GM21717 (cell line): ENCODE measurements at regions not wholly inside any gene's neighbourhood (a gene's known extent, or its start where the extent isn't known, plus 50 kb on each side); places are given as distances from the start of the nearest gene placed in this dataset.

ENCODE experiments used
- ATAC-seq: cut with Tn5 transposase; IDR thresholded peaks from one replicate; pipeline ENCODE4 v1.9.1; 2021; ENCODE audit warnings: mild to moderate bottlenecking, moderate library complexity; ENCODE audit not compliant: unreplicated experiment

- no peak for ATAC-seq
Measured at GRCh38 chr4:54493862-54494261, 163.9 kb upstream of the KIT start.

- no peak for ATAC-seq
Measured at GRCh38 chr4:54495091-54495490, 162.7 kb upstream of the KIT start.

- ATAC-seq = no peak
Measured at GRCh38 chr4:54495641-54496040, 162.1 kb upstream of the KIT start.

GRCh38 chr4:54496412-54496811, 161.3 kb upstream of the KIT start:
- no peak for ATAC-seq

DNA sequence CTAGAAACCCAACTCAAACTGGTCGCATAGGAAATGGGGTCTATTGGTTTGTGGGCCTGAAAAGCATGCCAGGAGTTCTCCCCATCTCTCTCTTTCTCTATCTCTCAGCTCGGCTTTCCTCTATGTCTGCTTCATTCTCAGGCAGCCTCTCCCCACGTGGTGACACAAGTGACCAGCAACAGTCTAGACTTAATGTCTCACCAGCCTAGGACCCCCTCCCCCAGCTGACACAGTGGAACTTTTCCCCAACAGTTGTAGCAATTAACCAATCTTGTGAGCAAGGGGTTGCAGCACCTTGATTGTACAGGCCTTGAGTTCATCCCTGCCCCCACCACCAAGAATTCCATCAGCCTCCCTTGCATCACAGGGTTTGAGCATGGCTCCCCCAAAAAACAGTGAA, 159.8 kb upstream of the KIT start:
- ATAC-seq = no peak

DNA sequence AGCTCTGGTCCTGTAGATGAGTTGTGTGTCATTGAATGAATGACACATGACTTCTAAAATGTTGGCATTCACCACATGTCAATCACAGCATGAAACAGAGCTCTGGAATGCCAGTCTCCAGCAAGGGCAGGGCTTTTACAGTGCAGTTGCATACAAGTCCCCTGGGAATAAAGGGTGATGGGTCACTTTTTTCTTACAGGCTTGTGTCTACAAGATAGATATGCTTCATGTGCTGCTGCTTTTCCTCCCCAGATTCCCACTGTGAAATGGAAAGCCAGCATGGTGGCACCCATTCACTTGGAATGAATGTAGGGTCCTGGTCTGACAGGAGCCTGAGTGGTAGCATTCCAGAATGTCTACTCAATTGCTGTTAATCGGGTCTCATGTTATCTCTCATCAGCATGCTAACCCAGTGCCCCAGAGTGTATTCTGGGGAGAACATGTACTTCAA, 159.1 kb upstream of the KIT start:
- ATAC-seq = no peak

DNA sequence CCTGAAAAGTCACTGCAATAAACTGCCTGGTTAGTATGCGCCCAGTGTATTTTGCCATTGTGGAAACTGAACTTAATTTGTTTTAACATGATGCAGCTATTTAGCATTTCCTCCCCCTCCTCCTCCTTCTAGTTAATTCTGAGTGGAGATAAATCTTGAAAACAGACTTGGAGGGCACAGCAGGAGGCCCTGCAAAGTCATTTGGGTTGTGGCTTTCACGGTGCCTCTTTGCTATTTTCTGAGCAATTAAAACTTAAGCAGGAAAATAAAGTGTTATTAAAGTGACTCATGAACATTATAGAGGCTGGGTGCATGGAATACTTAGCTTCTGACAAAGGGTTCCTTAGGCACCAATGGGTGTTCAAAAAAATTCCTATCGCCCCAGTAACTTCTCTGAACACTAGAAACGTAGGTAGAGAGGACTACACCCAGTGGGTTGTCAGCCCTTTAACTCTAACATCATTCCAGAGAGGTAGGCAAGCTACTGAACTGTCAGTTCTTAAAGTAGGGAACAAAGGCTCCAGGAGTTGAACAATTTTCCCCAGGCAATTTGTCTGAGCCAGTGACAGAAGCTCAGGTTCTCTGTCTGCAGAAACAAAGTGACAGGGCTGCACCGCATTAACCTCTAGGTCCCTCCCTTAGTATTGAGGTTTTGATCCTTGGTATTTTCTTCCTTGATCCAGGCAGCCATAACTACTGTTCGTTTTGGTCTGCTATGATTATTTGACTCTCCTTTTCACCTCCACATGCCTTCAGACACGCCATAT, 158.3 kb upstream of the KIT start:
- ATAC-seq = no peak

DNA sequence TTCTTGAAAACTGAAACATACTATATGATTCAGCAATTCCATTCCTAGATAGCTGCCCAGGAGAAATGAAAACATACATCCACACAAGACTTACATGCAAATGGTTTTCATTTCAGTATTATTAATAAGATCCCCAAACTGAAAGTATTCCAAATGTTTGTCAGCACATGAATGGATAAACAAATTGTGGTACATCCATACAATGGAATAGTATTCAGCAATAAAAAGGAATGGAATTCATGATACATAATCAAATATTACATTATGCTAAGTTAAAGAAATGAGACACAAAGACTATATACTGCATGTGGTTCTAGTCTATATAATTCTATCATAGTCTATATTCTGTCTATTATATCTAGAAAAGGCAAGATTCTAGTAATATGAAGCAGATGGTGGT, 152.4 kb upstream of the KIT start:
- no peak for ATAC-seq

DNA sequence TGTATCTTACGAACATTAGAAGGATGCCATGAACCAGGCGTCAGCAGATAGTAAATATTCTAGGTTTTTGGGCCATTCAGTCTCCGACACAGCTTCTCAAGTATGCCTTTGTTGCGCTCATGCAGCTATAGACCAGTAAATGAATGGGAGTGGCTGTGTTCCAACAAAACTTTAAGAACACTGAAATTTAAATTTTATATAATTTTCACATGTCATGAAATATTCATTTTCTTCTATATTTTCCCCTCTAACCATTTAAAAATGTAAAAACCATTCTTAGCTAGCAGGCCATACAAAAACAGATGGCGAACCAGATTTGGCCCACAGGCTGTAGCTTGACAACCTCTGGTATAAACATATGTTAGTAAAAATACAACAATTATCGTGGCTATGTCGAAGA, 151.8 kb upstream of the KIT start:
- no peak for ATAC-seq

DNA sequence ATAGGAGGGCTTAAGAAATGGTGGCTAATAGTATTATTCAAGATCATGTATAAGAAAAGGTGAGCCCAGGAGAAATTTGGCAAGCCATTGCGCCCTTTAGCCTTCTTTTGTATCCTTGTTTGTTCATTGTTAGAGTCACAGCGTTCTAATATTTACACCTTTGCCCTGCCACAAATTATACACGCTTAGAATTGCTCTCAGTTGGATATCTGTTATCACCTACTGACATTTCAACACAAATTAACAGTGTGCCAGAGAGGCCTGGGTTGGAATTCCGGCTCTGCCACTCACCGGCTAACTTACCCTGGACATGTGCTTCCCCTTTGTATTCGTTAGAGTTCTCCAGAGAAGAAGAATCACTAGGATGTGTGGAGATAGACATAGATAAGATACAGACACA, 148.7 kb upstream of the KIT start:
- ATAC-seq = no peak

GRCh38 chr4:54513204-54513603, 144.6 kb upstream of the KIT start:
- ATAC-seq = no peak

GRCh38 chr4:54513741-54514140, 144.0 kb upstream of the KIT start:
- no peak for ATAC-seq

DNA sequence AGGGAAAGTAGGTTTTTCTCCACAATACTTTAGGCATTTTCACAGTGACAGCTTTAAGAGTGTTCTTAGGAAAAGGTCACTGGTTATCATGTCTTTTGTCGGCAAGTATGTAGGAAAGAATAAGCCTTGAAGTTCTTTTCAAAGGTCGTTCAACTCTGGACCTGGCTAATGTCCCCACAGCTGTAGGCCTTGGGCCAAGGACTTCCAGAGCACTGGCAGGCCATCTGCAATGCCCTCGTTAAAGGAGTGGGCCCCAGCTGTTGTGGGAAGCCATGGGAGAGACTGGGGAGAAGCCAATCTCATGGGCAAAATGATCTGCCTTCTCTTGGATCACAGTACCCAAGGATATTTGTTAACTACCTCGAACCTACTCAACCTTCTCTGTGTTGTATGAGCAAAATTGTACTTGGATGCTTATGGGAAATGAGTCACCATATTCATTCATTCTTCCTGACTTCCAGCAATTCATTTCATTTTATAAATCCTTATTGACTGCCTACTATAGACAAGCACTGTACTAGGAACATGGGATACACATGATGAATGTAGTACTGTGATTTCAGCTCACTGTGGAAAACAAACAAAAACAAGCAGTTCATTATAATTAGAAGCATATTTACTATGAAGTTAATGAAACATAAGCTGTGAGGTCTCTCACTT, 141.1 kb upstream of the KIT start:
- ATAC-seq = no peak

DNA sequence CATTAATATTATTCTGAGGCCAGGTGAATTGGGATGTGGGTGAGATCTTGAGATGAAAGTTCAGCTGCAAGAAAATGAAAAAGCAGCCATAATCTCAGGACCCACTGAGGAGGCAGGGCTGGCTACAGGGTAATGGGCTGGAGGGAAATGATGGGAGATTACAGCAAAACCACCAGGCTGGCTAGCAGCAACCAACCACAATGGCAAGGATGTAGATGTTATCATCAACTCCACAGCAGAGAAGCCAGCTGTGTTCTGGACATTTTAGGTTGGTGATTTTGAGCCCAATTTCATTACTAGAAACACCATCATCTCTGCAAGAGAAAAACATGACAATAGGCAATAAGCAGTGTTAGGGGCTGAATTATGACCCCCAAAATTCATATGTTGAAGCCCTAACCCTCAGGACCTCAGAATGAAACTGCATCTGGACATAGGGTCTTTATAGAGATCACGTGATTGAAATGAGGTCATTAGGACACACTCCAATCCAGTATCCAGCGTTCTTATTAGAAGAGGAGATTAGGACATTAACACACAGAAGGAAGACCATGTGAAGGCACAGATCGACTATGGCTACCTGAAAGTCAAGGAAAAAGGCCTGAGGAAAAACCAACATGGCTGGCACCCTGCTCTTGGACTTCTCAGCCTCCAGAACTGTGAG, 139.8 kb upstream of the KIT start:
- no peak for ATAC-seq

- ATAC-seq = no peak
Measured at GRCh38 chr4:54525602-54526001, 132.2 kb upstream of the KIT start.

- no peak for ATAC-seq
Measured at GRCh38 chr4:54526560-54526959, 131.2 kb upstream of the KIT start.

- no peak for ATAC-seq
Measured at GRCh38 chr4:54527532-54527931, 130.2 kb upstream of the KIT start.

GRCh38 chr4:54539500-54540029, 118.2 kb upstream of the KIT start:
- ATAC-seq = no peak

- no peak for ATAC-seq
Measured at GRCh38 chr4:54540931-54541330, 116.8 kb upstream of the KIT start.

DNA sequence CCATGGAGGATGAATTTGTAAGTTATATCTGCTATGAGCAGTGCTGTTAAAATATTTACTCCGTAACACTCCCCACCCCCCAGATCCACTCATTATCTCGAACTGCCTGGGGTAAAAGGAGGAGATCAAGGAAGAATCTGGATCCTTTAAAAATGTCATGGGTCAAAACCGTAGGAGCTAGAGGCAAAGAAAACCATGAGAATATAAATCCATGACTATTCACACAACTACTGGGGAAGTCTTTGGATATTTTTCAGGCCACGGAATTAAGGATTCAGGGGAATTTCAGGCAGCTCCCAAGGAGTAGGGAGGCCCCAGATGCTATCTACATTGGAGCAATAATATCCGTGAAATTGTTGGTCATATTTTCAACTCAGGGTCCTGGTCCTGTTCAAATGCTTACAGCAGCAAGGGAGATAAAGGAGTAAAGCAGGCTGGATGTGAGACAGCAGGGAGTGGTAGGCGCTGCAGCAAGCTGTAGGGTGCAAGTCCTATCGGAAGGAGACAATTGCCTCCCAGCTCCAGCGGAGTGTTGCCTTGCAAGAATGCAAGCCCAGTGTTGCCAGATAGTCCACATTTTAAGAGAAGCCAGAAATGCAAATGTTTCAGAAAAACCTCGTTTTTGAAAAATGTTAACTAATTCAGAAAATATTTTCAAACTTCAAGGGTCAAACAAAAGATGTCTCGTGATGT, 116.2 kb upstream of the KIT start:
- ATAC-seq = no peak

DNA sequence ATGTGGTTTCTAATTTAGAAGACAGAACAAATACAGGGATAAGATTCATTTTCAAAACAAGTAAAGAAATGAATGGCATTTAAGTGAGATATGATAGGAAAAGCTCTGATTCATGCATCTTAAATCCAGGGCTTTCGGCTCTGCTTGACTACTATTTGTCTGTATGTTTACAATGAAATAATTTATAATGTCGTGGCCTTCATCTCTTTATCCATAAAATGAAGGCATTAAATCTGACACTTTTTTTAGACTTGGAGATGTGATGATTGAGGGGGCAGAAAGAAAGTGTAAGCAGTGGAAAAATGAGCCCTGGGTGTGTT, 115.7 kb upstream of the KIT start:
- no peak for ATAC-seq
